Mesodermal cell (in vitro differentiated cells): ENCODE measurements at regions not wholly inside any gene's neighbourhood (a gene's known extent, or its start where the extent isn't known, plus 50 kb on each side); places are given as distances from the start of the nearest gene placed in this dataset.
A peak's percentile ranks its signal among the peaks of the same experiment; 100 is the strongest.

Source experiments
- H3K27ac ChIP-seq: 2 replicates; pipeline ENCODE4 v1.7.0; 2013; ENCODE audit warnings: mild to moderate bottlenecking, low read depth, low read length, moderate library complexity; ENCODE audit not compliant: severe bottlenecking
- H3K36me3 ChIP-seq: 2 replicates; pipeline ENCODE4 v1.7.1; 2013; ENCODE audit warnings: mild to moderate bottlenecking, low read length, moderate library complexity; ENCODE audit not compliant: control insufficient read depth, insufficient read depth
- H3K4me1 ChIP-seq: one replicate; pipeline ENCODE4 v1.7.1; 2013; ENCODE audit warnings: mild to moderate bottlenecking, low read length; ENCODE audit not compliant: insufficient read depth, control insufficient read depth, poor library complexity, severe bottlenecking
- H3K4me3 ChIP-seq: 2 replicates; pipeline ENCODE4 v1.7.0; 2013; ENCODE audit warnings: low read length, control low read depth, mild to moderate bottlenecking; ENCODE audit not compliant: insufficient read depth, poor library complexity, severe bottlenecking; ENCODE audit errors: extremely low read depth
- H3K9me3 ChIP-seq: 2 replicates; pipeline ENCODE4 v1.7.1; 2013; ENCODE audit warnings: mild to moderate bottlenecking, low read length, moderate library complexity; ENCODE audit not compliant: control insufficient read depth
- WGBS, 2 experiments: methylation state at CpG; one replicate each; pipeline ENCODE4 v1.1.5; 2013; ENCODE audit warnings: missing lambda C conversion rate in 2 of 2; ENCODE audit not compliant: insufficient coverage in 2 of 2; 5-methylcytosine and 5-hydroxymethylcytosine counted together

GRCh38 chr13:59230484-59231264 is 933.1 kb downstream of the DIAPH3 start:
- no peak overlapping the region for H3K4me3 ChIP-seq
- H3K27ac ChIP-seq = peak overlapping the region; percentile 17
- no CpG with 5 or more reads among the region's 2 CpGs for WGBS, 2 experiments

DNA sequence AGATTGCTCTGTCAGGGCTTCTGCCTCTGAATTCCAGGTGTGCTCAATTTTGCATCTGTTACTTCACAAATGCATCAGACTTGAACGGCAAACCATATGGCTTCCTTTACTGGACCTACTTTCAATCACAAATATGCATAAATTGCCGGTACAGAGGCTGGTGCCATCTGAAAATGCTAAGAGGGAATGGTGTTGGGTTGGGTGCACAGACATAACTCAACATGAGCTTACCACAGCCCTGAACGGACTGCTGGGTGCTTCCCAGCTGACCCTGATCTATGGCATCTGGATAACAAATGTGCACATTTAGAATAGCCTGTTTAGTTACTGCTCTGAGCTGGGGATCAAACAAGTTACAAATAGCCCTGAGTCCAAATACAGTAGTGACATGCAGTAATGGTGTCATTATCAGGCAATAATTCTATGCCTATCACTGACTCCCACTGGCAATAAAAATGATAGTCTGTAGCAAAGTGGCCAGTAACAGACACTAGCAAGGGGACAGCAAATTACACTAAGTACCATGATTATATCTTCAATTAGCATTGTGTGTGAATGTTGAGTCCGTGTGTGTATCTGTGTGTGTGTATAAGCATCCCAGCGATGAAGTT is 927.3 kb downstream of the DIAPH3 start:
- H3K4me3 ChIP-seq = no peak overlapping the region
- WGBS, 2 experiments = no CpG with 5 or more reads among the region's 5 CpGs
- no peak overlapping the region for H3K27ac ChIP-seq
- H3K9me3 ChIP-seq = peaks cover 7% of the 10 kb centered on the region
- H3K36me3 ChIP-seq = no peaks in the 10 kb centered on the region
- no peaks in the 10 kb centered on the region for H3K4me1 ChIP-seq

More at GRCh38 chr13:59230484-59231264, 933.1 kb downstream of the DIAPH3 start:
- Histone ChIP-seq H3K9me3 (peaks cover 19% of the 10 kb centered on the region), H3K36me3 (no peaks in the 10 kb centered on the region), H3K4me1 (no peaks in the 10 kb centered on the region)

DNA sequence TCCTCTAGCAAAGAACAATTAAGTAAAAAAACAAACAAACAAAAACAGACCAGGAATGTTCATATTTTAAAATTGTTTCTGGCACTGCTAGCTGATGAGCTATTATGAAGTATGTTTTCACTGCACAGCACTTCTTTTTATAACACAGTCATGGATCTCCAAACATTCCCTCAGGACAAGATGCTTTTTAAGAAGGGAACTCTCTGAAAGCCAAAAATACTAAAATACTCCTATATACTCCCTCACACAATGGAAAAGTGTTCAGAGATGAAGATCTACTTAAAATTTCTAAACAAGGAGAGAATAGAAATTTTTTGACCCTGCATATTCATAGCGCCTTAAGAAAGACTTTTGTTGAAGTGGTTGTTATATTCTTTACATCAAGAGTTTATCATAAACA is 926.8 kb downstream of the DIAPH3 start:
- Histone ChIP-seq H3K4me3 (no peak overlapping the region), H3K36me3 (no peaks in the 10 kb centered on the region), H3K9me3 (peaks cover 1% of the 10 kb centered on the region), H3K27ac (no peak overlapping the region), H3K4me1 (no peaks in the 10 kb centered on the region)
- no CpG with 5 or more reads among the region's 1 CpG for WGBS, 2 experiments

- no peak overlapping the region for H3K4me3 ChIP-seq
- 98% methylated on average over 4 of the region's 5 CpGs; no CpG with 5 or more reads in 1 of the 2 experiments for WGBS, 2 experiments
- no peaks in the 10 kb centered on the region for H3K36me3 ChIP-seq
- H3K9me3 ChIP-seq = no peaks in the 10 kb centered on the region
- no peak overlapping the region for H3K27ac ChIP-seq
- no peaks in the 10 kb centered on the region for H3K4me1 ChIP-seq
Measured at GRCh38 chr13:59247171-59247570, 916.6 kb downstream of the DIAPH3 start.

GRCh38 chr13:59250336-59251189 is 913.2 kb downstream of the DIAPH3 start:
- Histone ChIP-seq H3K36me3 (no peaks in the 10 kb centered on the region), H3K4me3 (no peak overlapping the region), H3K4me1 (no peaks in the 10 kb centered on the region), H3K27ac (no peak overlapping the region), H3K9me3 (no peaks in the 10 kb centered on the region)
- 83 to 96% methylated on average over 1 to 3 of the region's 5 CpGs for WGBS, 2 experiments

- Histone ChIP-seq H3K36me3 (no peaks in the 10 kb centered on the region), H3K4me1 (peaks cover 9% of the 10 kb centered on the region), H3K9me3 (no peaks in the 10 kb centered on the region), H3K27ac (peak overlapping the region; percentile 65), H3K4me3 (no peak overlapping the region)
- 74 to 83% methylated on average over 7 to 9 of the region's 9 CpGs for WGBS, 2 experiments
Measured at GRCh38 chr13:59259165-59260000, 904.3 kb downstream of the DIAPH3 start.

DNA sequence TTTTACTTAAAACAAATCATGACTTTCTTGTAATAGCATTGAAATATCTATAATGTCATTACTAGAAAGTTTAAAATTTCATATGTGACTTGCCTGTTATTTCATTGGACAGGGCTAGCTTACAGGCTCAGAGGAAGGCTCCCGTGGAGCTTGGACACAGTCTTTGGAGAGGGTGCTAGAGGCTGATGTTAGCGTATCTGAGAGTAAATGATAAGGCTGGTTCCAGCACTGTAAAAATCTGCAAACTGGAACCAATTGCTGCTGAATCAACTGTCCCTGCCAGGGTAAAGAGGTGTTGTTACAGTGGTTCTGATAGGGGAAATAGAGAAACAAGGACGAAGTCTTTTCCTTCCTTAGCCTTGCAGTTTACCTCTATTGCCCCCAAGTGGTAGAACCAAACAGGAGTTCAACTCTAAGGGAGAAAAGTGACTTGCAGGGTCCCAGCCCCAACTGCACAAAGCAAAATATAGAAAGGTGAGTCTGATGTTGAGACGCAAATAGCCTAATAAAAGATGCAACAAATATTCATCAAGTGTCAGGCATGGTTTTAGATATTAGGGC is 901.7 kb downstream of the DIAPH3 start:
- H3K27ac ChIP-seq = no peak overlapping the region
- WGBS, 2 experiments = 76 to 89% methylated on average over 2 of the region's 4 CpGs
- no peak overlapping the region for H3K4me3 ChIP-seq
- peaks cover 13% of the 10 kb centered on the region for H3K4me1 ChIP-seq
- no peaks in the 10 kb centered on the region for H3K9me3 ChIP-seq
- H3K36me3 ChIP-seq = no peaks in the 10 kb centered on the region

DNA sequence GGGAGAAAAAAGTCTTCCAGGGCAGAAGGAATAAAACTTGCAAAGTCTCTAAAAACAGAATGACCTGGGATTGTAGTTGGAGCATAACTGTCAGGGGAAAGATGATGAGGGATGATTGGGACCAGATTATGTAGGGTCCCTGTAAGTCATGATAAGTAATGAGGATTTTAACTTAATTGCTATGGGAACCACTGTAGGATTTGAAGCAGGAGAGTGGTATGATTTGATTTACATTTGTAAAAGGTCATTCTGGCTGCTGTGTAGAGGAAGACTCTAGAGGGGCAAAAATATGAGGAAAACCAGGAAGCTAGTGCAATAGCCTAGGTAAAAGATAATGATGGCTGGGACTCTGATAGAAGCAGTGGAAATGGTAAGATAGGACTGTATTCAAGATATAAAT is 900.2 kb downstream of the DIAPH3 start:
- H3K9me3 ChIP-seq = no peaks in the 10 kb centered on the region
- H3K27ac ChIP-seq = no peak overlapping the region
- no peak overlapping the region for H3K4me3 ChIP-seq
- H3K36me3 ChIP-seq = no peaks in the 10 kb centered on the region
- H3K4me1 ChIP-seq = peaks cover 13% of the 10 kb centered on the region

- H3K9me3 ChIP-seq = no peaks in the 10 kb centered on the region
- H3K36me3 ChIP-seq = no peaks in the 10 kb centered on the region
- H3K27ac ChIP-seq = no peak overlapping the region
- H3K4me3 ChIP-seq = no peak overlapping the region
- peaks cover 7% of the 10 kb centered on the region for H3K4me1 ChIP-seq
- 100% methylated on average over 1 of the region's 2 CpGs; no CpG with 5 or more reads in 1 of the 2 experiments for WGBS, 2 experiments
Measured at GRCh38 chr13:59266478-59267063, 897.2 kb downstream of the DIAPH3 start.
